ENCODE measurements at regions not wholly inside any gene's neighbourhood (a gene's known extent, or its start where the extent isn't known, plus 50 kb on each side); places are given as distances from the start of the nearest gene placed in this dataset.

GRCh38 chr20:24131281-24131680 lies 142.7 kb upstream of the GGTLC1 start:
- TF ChIP-seq, protein P1, sequence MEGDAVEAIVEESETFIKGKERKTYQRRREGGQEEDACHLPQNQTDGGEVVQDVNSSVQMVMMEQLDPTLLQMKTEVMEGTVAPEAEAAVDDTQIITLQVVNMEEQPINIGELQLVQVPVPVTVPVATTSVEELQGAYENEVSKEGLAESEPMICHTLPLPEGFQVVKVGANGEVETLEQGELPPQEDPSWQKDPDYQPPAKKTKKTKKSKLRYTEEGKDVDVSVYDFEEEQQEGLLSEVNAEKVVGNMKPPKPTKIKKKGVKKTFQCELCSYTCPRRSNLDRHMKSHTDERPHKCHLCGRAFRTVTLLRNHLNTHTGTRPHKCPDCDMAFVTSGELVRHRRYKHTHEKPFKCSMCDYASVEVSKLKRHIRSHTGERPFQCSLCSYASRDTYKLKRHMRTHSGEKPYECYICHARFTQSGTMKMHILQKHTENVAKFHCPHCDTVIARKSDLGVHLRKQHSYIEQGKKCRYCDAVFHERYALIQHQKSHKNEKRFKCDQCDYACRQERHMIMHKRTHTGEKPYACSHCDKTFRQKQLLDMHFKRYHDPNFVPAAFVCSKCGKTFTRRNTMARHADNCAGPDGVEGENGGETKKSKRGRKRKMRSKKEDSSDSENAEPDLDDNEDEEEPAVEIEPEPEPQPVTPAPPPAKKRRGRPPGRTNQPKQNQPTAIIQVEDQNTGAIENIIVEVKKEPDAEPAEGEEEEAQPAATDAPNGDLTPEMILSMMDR (conservative IDR thresholded peaks at IDR 0.05; ENCODE audit: low read depth, low read length), result no peak
- TF ChIP-seq EZH2 (IDR thresholded peaks at IDR 0.05; ENCODE audit: low read length, unreplicated experiment) (no peak), EZH2phosphoT487 (IDR thresholded peaks at IDR 0.05; ENCODE audit: borderline replicate concordance, low read length) (no peak)
